AG09309 (cell line): ENCODE measurements at regions not wholly inside any gene's neighbourhood (a gene's known extent, or its start where the extent isn't known, plus 50 kb on each side); places are given as distances from the start of the nearest gene placed in this dataset.

ENCODE experiments used
- DNase-seq: peaks from one replicate; pipeline ENCODE4 v3.0.0-alpha.2; 2010; ENCODE audit warnings: low read depth
- H3K4me3 ChIP-seq: 2 replicates; pipeline ENCODE4 v1.5.1; 2011; ENCODE audit warnings: mild to moderate bottlenecking, low read depth, low read length, moderate library complexity; ENCODE audit not compliant: control insufficient read depth
- TF ChIP-seq, protein P1 (sequence below): IDR thresholded peaks from 2 replicates; pipeline ENCODE4 v1.5.1; 2011; ENCODE audit warnings: mild to moderate bottlenecking, low read depth, low read length, inconsistent platforms; ENCODE audit not compliant: insufficient read depth, control insufficient read depth; ENCODE audit errors: missing control alignments

DNA sequence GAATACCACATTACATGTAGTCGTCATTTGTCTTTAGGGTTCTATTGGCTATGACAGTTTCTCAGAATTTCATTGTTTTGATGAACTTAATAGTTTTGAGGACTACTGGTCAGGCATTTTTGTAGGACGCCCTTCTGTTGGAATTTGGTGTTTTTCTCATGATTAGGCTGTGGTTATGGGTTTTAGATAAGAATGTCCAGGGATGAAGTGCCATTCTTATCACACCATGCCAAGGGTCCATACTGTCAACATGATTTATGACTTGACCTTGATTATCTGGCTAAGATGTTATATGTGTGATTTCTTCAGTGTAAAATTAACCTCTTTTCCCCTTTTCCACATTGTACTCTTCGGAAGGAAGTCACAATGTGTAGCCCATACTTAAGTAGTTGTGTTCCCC is 135.3 kb downstream of the DIPK2A start:
- no peak overlapping the region for H3K4me3 ChIP-seq
- no peak for DNase-seq
- TF ChIP-seq, protein P1, sequence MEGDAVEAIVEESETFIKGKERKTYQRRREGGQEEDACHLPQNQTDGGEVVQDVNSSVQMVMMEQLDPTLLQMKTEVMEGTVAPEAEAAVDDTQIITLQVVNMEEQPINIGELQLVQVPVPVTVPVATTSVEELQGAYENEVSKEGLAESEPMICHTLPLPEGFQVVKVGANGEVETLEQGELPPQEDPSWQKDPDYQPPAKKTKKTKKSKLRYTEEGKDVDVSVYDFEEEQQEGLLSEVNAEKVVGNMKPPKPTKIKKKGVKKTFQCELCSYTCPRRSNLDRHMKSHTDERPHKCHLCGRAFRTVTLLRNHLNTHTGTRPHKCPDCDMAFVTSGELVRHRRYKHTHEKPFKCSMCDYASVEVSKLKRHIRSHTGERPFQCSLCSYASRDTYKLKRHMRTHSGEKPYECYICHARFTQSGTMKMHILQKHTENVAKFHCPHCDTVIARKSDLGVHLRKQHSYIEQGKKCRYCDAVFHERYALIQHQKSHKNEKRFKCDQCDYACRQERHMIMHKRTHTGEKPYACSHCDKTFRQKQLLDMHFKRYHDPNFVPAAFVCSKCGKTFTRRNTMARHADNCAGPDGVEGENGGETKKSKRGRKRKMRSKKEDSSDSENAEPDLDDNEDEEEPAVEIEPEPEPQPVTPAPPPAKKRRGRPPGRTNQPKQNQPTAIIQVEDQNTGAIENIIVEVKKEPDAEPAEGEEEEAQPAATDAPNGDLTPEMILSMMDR = no peak

DNA sequence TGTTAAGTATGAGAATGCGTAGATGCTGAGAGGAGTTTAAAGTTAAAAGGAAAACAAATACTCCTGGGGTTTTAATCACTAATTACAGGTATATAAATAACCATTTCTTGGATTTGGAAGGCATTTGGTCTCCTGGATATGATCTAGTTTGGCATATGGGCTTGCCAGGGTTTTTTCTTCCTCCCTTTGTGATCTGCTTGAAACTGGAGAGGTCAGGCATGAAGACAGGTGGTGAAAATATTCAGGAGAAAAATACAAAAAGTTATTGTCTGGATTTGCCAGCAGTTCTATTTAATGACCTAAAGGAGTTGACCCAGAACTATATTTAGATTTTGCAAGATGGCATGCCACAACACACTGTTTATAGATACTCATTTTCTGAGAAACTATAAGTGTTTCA is 136.3 kb downstream of the DIPK2A start:
- no peak for DNase-seq
- TF ChIP-seq, protein P1 = no peak

DNA sequence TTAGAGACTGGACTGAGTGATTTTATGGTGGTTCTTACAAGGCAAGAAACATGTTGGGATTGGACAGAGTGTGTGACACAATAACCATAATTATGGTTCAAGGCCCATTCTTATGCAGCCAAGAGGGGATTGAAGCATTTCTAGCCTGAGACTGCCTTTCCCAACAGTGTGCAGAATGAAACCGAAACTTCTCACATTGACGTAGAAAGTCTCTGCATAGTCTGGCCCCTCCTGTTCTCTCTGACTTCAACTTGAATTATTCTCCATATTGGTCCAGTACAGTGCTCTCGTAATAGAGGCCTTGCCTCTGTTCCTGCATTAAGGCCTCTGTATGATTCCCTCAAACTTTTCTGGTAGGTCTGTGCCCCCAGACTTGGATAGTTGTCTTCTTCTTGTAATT is 138.3 kb downstream of the DIPK2A start:
- TF ChIP-seq, protein P1 = no peak
- H3K4me3 ChIP-seq = no peak overlapping the region
- no peak for DNase-seq

More for the DNA sequence above, 136.3 kb downstream of the DIPK2A start:
- no peak overlapping the region for H3K4me3 ChIP-seq

DNA sequence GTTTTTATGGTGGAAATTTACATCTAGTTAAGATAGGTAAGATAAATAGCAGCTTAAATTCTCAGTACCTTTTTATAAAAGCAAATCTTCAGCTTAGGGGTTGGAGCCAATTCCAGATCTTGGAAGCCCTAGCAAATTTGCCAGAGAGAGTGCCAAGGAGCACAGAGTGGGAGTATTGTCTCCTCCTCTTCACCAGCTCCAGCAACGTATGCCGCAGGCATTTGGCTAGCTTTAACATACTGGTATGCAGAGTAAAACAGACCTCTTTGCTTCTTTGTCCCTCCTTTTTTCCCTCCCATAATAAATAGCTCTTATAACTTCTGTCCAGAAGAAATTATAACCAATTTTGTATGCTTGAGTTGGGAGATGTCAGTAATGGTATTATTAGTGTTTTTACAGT is 140.4 kb downstream of the DIPK2A start:
- H3K4me3 ChIP-seq = no peak overlapping the region
- TF ChIP-seq, protein P1 = no peak
- no peak for DNase-seq

DNA sequence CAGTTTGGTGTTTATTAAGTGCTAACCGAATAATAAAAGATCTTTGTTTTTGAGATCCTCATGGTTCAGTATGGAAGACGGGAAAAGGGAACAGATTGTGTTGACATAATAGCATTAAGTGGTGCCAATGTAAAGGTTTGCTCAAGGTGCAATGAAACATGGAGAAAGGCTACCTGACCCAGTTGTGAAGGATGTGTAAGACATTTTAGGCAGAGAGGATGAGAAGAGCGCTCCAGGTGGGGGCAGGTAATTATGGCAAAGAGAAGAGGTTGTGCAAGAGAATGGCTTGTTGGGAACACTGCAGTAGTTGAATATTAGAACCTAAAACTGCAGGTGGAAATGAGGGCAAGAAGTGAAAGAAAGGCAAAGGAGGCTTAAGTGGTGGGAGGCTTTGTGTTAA is 140.8 kb downstream of the DIPK2A start:
- no peak overlapping the region for H3K4me3 ChIP-seq
- no peak for DNase-seq
- TF ChIP-seq, protein P1 = no peak

DNA sequence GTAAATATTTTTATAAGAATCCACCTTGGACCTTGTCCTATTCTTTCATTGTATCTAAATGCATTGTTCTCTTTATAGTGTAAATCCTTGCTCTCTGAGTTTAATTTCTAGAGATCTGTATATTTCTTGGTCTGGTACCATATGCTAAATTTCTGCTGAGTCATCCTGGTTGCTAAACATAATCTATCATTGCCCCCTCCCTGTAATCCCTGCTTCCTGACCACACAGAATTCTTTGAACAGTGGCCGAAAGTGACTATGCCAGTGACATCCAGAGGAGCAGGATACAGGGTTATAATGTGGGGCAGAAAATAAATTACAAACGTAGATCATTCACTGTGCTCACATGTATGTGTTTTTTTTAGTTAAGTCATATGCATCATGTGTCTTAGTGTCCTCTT is 143.1 kb downstream of the DIPK2A start:
- TF ChIP-seq, protein P1 = no peak
- DNase-seq = no peak

DNA sequence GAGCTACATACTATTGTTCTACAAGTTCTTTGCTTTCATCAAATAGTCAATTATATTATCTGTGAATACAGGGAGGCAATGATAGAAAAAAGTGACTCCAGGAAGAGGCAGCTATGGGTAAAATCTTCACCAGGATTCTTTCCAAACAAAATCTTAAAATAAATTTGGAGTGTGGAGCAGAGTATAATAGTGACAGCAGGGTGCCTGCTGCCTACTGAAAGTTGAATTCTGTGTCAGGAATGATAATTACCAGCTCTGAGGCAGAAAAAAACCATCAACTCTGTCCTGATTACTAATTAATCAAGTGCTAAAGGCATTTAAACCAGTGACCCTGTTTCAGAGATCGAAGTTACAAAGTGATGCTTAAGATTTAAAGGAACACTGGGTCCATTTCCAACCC is 148.0 kb downstream of the DIPK2A start:
- H3K4me3 ChIP-seq = no peak overlapping the region
- no peak for DNase-seq
- TF ChIP-seq, protein P1 = no peak

More for the DNA sequence above, 143.1 kb downstream of the DIPK2A start:
- H3K4me3 ChIP-seq = no peak overlapping the region
